GM20000 (cell line): ENCODE measurements at regions not wholly inside any gene's neighbourhood (a gene's known extent, or its start where the extent isn't known, plus 50 kb on each side); places are given as distances from the start of the nearest gene placed in this dataset.

Experiments used
- DNase-seq: peaks from one replicate; pipeline ENCODE4 v3.0.0; 2012; ENCODE audit warnings: low spot score
- CTCF ChIP-seq: IDR thresholded peaks from 2 replicates; pipeline ENCODE4 v1.5.1; 2012; ENCODE audit warnings: mild to moderate bottlenecking, control low read depth; ENCODE audit errors: extremely low read depth, missing control alignments

- no peak for DNase-seq
- TF ChIP-seq CTCF = no peak
These were observed 165.5 kb downstream of the FBLN2 start for GRCh38 chr3:13714251-13714916.

GRCh38 chr3:13713396-13713795 lies 164.5 kb downstream of the FBLN2 start:
- no peak for TF ChIP-seq CTCF

DNA sequence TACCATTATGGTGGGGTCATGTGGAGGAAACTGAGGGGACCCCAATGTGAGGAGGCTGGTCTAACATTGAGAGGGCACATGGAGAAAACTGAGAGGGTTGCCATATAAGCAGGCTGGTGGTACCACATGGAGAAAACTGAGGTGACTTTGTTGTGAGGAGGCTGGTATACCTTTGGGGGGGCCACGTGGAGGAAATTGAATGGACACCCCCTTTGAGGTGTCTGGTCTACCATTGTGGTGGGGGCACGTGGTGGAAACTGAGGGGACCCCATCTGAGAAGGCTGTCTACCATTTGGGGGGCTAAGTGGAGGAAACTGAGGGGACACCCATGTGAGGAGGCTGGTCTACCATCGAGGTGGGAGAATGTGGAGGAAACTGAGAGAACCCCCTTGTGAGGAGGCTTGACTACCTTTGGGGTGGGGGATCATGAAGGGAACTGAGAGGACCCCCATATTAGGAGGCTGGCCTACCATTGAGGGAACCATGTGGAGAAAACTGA lies 163.8 kb downstream of the FBLN2 start:
- TF ChIP-seq CTCF = no peak
- no peak for DNase-seq

More at GRCh38 chr3:13713396-13713795, 164.5 kb downstream of the FBLN2 start:
- no peak for DNase-seq

DNA sequence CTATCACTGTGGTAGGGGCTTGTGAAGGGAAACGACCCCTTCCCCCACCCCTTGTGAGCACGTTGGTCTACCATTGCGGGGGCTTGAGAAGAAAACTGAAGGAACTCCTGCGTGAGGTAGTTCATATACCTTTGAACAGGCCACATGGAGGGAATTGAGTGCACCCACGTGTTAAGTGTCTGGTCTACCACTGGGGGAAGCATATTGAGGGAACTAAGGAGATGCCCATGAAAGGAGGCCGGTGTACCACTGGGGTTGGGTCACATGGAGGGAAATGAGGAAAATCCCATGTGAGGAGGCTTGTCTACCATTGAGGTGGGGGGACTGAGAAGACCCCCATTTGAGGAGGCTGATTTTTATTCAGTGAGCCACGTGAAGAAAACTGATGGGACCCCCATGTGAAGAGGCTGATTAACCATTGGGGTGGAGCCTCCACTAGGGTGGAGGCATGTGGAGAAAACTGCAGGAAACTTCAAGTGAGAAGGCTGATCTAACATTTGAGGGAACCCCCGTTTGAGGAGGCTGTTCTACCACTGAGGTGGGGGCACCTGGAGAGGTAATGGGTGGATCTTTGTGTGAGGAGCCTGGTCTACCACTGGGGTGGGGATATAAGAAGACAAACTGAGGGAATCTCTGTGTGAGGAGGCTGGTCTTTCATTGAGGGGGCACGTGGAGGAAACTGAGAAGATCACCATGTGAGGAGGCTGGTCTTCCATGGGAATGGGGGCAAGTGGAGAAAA lies 163.2 kb downstream of the FBLN2 start:
- no peak for TF ChIP-seq CTCF
- no peak for DNase-seq

DNA sequence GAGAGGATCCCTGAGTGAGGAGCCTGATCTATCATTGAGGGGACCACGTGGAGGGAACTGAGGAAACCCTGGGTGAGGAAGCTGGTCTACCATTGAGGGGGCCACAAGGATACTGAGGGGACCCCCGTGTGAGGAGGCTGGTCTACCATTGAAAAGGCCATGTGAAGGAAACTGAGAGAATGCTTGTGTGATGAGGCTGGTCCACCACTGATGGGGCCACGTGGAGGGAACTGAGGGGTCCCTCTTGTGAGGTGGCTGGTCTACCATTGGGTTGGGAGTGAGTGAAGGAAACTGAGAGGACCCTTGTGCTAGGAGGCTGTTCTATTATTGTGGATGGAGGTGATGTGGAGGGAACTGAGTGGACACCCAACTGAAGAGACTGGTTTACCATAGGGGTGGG lies 161.3 kb downstream of the FBLN2 start:
- no peak for DNase-seq
- no peak for TF ChIP-seq CTCF

DNA sequence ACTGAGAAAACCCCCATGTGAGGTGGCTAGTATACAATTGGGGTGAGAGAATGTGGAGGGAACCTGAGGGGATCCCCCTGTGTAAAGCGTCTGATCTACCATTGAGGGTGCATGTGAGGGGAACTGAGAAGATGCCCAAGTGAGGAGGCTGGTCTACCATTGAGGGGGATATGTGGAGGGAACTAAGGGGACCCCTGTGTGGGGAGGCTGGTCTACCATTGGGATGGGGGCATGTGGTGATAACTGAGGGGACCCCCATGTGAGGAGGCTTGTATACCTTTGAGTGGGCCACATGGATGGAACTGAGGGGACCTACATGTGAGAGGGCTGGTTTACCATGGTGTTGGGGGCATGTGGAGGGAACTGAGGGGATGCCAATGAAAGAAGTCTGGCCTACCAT lies 160.8 kb downstream of the FBLN2 start:
- DNase-seq = no peak

More for the DNA sequence above, 160.8 kb downstream of the FBLN2 start:
- TF ChIP-seq CTCF = no peak
